Upper lobe of left lung (tissue), 4 donors: ENCODE measurements at regions not wholly inside any gene's neighbourhood (a gene's known extent, or its start where the extent isn't known, plus 50 kb on each side); places are given as distances from the start of the nearest gene placed in this dataset.

Source experiments
- CTCF ChIP-seq, 6 experiments: fragments of 450-650 bp in 4 of 6; fragments of 200-600 bp in 2 of 6; sonication (generic) in 2 of 6; IDR thresholded peaks; one replicate each; pipeline ENCODE4 v1.5.1; 2016 to 2019; ENCODE audit warnings: antibody characterized with exemption in 6 of 6
- EP300 ChIP-seq, 4 donors: sonication (generic); formaldehyde crosslinking; IDR thresholded peaks; one replicate each; pipeline ENCODE4 v1.5.1; 2017; ENCODE audit warnings: antibody characterized with exemption in 4 of 4, control low read depth in 2 of 4
- POLR2A ChIP-seq, 4 donors: fragments of 450-650 bp; IDR thresholded peaks; one replicate each; pipeline ENCODE4 v1.5.1; 2016 to 2017; ENCODE audit warnings: antibody characterized with exemption in 4 of 4, mild to moderate bottlenecking in 2 of 4
- POLR2AphosphoS5 ChIP-seq, 2 donors: sonication (generic); formaldehyde crosslinking; IDR thresholded peaks; one replicate each; pipeline ENCODE4 v1.5.1; 2017; ENCODE audit warnings: antibody characterized with exemption in 2 of 2

- TF ChIP-seq EP300 (IDR thresholded peaks at IDR 0.05), result no peak
- TF ChIP-seq POLR2A (IDR thresholded peaks at IDR 0.05), result no peak
- TF ChIP-seq CTCF (IDR thresholded peaks at IDR 0.05), result no peak
- no peak for TF ChIP-seq POLR2AphosphoS5 (IDR thresholded peaks at IDR 0.05)
Measured at GRCh38 chr4:116303736-116304188, 781.6 kb downstream of the TRAM1L1 start.
